OCI-LY1 (cell line): ENCODE measurements at regions not wholly inside any gene's neighbourhood (a gene's known extent, or its start where the extent isn't known, plus 50 kb on each side); places are given as distances from the start of the nearest gene placed in this dataset.
"Not testable (repeated sequence)": the region's sequence is repeated elsewhere in the genome, so short reads cannot be mapped to it uniquely, and the experiment has no call there.

Experiments
- CTCF ChIP-seq: fragments of 200-600 bp; sonication (generic), shearing (Covaris generic); IDR thresholded peaks from 2 replicates; pipeline ENCODE4 v1.5.1; 2017; ENCODE audit warnings: mild to moderate bottlenecking, antibody characterized with exemption, low read length, moderate library complexity, mixed read lengths
- EZH2 ChIP-seq: fragments of 200-600 bp; sonication (generic), shearing (Covaris generic); IDR thresholded peaks from 2 replicates; pipeline ENCODE4 v1.8.0; 2017; ENCODE audit warnings: borderline replicate concordance, mixed run types, mild to moderate bottlenecking, antibody characterized with exemption, low read length, moderate library complexity, mixed read lengths

GRCh38 chr16:11420067-11420466 is 74.8 kb downstream of the RMI2 start:
- TF ChIP-seq EZH2, CTCF: not testable (repeated sequence)
